Right atrium auricular region (tissue), 2 donors: ENCODE measurements at regions not wholly inside any gene's neighbourhood (a gene's known extent, or its start where the extent isn't known, plus 50 kb on each side); places are given as distances from the start of the nearest gene placed in this dataset.

Source experiments
- DNase-seq: peaks from one replicate; pipeline ENCODE4 v3.0.0-alpha.2; 2019; ENCODE audit warnings: low spot score
- H3K27ac ChIP-seq, 2 donors: fragments of 200-600 bp; sonication (generic); 1 replicate in 1 of 2; 2 replicates in 1 of 2; pipeline ENCODE4 v1.5.1; 2016 to 2019
- H3K27me3 ChIP-seq, 2 donors: fragments of 200-600 bp; sonication (generic); one replicate each; pipeline versions ENCODE4 v1.5.1 to v1.6.0; 2017 to 2019
- H3K36me3 ChIP-seq: fragments of 200-600 bp; sonication (generic); one replicate; pipeline ENCODE4 v1.5.1; 2016
- H3K4me1 ChIP-seq, 2 donors: fragments of 200-600 bp; sonication (generic); one replicate each; pipeline versions ENCODE4 v1.5.1 to v1.6.0; 2017 to 2019
- H3K4me3 ChIP-seq, 2 donors: fragments of 200-600 bp; sonication (generic); 1 replicate in 1 of 2; 2 replicates in 1 of 2; pipeline ENCODE4 v1.5.1; 2017 to 2019; ENCODE audit warnings: mild to moderate bottlenecking in 1 of 2, moderate library complexity in 1 of 2
- H3K9me3 ChIP-seq, 2 donors: fragments of 200-600 bp; sonication (generic); one replicate each; pipeline ENCODE4 v1.5.1; 2019
- CTCF ChIP-seq, 2 donors: fragments of 200-600 bp; sonication (generic); IDR thresholded peaks; one replicate each; pipeline ENCODE4 v1.5.1; 2019; ENCODE audit warnings: antibody characterized with exemption in 2 of 2

- H3K9me3 ChIP-seq = no peaks in the 10 kb centered on the region
- no peak for TF ChIP-seq CTCF (IDR thresholded peaks at IDR 0.05)
- no peaks in the 10 kb centered on the region for H3K27me3 ChIP-seq
- H3K4me3 ChIP-seq = no peak overlapping the region
- no peaks in the 10 kb centered on the region for H3K36me3 ChIP-seq
- H3K4me1 ChIP-seq = no peaks in the 10 kb centered on the region
- no peak for DNase-seq
- no peak overlapping the region for H3K27ac ChIP-seq
Measured at GRCh38 chr20:6644813-6645628, 122.5 kb upstream of the BMP2 start.

- Histone ChIP-seq H3K9me3 (no peaks in the 10 kb centered on the region), H3K27me3 (no peaks in the 10 kb centered on the region), H3K36me3 (no peaks in the 10 kb centered on the region), H3K4me1 (no peaks in the 10 kb centered on the region), H3K4me3 (no peak overlapping the region), H3K27ac (no peak overlapping the region)
- TF ChIP-seq CTCF (IDR thresholded peaks at IDR 0.05) = no peak
- no peak for DNase-seq
Measured at GRCh38 chr20:6641012-6641411, 126.5 kb upstream of the BMP2 start.

GRCh38 chr20:6637160-6637579, 130.3 kb upstream of the BMP2 start:
- DNase-seq = no peak
- no peaks in the 10 kb centered on the region for H3K4me1 ChIP-seq
- H3K4me3 ChIP-seq = no peak overlapping the region
- H3K27me3 ChIP-seq = no peaks in the 10 kb centered on the region
- H3K36me3 ChIP-seq = no peaks in the 10 kb centered on the region
- TF ChIP-seq CTCF (IDR thresholded peaks at IDR 0.05) = no peak
- H3K27ac ChIP-seq = no peak overlapping the region
- no peaks in the 10 kb centered on the region for H3K9me3 ChIP-seq

- H3K9me3 ChIP-seq = no peaks in the 10 kb centered on the region
- H3K4me3 ChIP-seq = no peak overlapping the region
- DNase-seq = no peak
- TF ChIP-seq CTCF (IDR thresholded peaks at IDR 0.05) = peak; percentile 39 to 64
- H3K4me1 ChIP-seq = no peaks in the 10 kb centered on the region
- H3K36me3 ChIP-seq = no peaks in the 10 kb centered on the region
- H3K27ac ChIP-seq = no peak overlapping the region
- H3K27me3 ChIP-seq = no peaks in the 10 kb centered on the region
Measured at GRCh38 chr20:6636209-6637159, 131.0 kb upstream of the BMP2 start.

- TF ChIP-seq CTCF (IDR thresholded peaks at IDR 0.05) = no peak
- Histone ChIP-seq H3K27ac (no peak overlapping the region), H3K27me3 (no peaks in the 10 kb centered on the region), H3K4me3 (no peak overlapping the region), H3K4me1 (no peaks in the 10 kb centered on the region), H3K36me3 (no peaks in the 10 kb centered on the region), H3K9me3 (no peaks in the 10 kb centered on the region)
- no peak for DNase-seq
Measured at GRCh38 chr20:6635034-6635736, 132.3 kb upstream of the BMP2 start.
